K562 (cell line): ENCODE measurements at regions not wholly inside any gene's neighbourhood (a gene's known extent, or its start where the extent isn't known, plus 50 kb on each side); places are given as distances from the start of the nearest gene placed in this dataset.

Experiments
- ATAC-seq: fragments of 200-7000 bp; cut with Tn5 transposase; 3 replicates; pipeline ENCODE4 v1.9.1; 2020; ENCODE audit warnings: moderate library complexity
- BruUV-seq: library from RNA; stranded (reverse); fragments of 400-500 nt; replicated peaks from 2 replicates; lab custom pipeline; 2021; lab: Mats Ljungman, UMichigan
- CTCF ChIA-PET: fragments of 300-600 bp; formaldehyde crosslinking; extraction: SDS; loops from one replicate; lab custom pipeline; 2021; ENCODE audit warnings: low intra/inter-chr PET ratio; lab: Yijun Ruan, JAX
- POLR2A ChIA-PET: fragments of 300-600, 350-650 bp; sonication (Branson Sonifier 250); formaldehyde crosslinking; extraction: SDS; loops from one replicate; lab custom pipeline; 2021; ENCODE audit warnings: antibody characterized with exemption, inconsistent platforms; lab: Yijun Ruan, JAX
- DNase-seq, 4 experiments: peaks; one replicate each; pipeline versions ENCODE4 v3.0.0 to v3.0.0-alpha.2; 2011 to 2018; ENCODE audit warnings: low spot score in 3 of 4, mixed read lengths in 3 of 4; ENCODE audit errors: extremely low read depth in 1 of 4
- FAIRE-seq: peaks from 2 replicates; lab custom pipeline; 2011; peaks lifted over from hg19 to GRCh38; lab: Jason Lieb, UNC
- H2AFZ ChIP-seq: 2 replicates; pipeline ENCODE4 v1.6.0; 2011; ENCODE audit warnings: low read depth, low read length, control low read depth, inconsistent platforms
- H3K27ac ChIP-seq: fragments of 200-600 bp; 3 replicates; pipeline ENCODE4 v1.8.0; 2011; ENCODE audit warnings: low read depth, mild to moderate bottlenecking, control low read depth, inconsistent platforms, low read length, moderate library complexity, mixed read lengths; ENCODE audit errors: extremely low read depth
- H3K27me3 ChIP-seq, 2 experiments: fragments of 300-600 bp in 1 of 2; 2 replicates in 1 of 2; 3 replicates in 1 of 2; pipeline versions ENCODE4 v1.6.0 to v1.8.0; 2011; ENCODE audit warnings: inconsistent platforms in 2 of 2, low read length in 2 of 2, mild to moderate bottlenecking in 1 of 2, mixed read lengths in 1 of 2, moderate library complexity in 1 of 2; ENCODE audit not compliant: control insufficient read depth in 2 of 2, insufficient read depth in 2 of 2
- H3K36me3 ChIP-seq: fragments of 300-600 bp; 3 replicates; pipeline ENCODE4 v1.8.0; 2011; ENCODE audit warnings: mild to moderate bottlenecking, low read length, inconsistent platforms; ENCODE audit not compliant: control insufficient read depth, insufficient read depth
- H3K4me1 ChIP-seq, 2 experiments: fragments of 200-600 bp in 1 of 2; replicated peaks in 1 of 2; 2 replicates in 1 of 2; 3 replicates in 1 of 2; pipeline versions ENCODE4 v1.5.1 to v1.8.0; 2011; ENCODE audit warnings: inconsistent platforms in 2 of 2, low read length in 2 of 2, mild to moderate bottlenecking in 1 of 2, mixed read lengths in 1 of 2, moderate library complexity in 1 of 2; ENCODE audit not compliant: control insufficient read depth in 2 of 2, insufficient read depth in 2 of 2
- H3K4me2 ChIP-seq: 2 replicates; pipeline ENCODE4 v1.6.1; 2011; ENCODE audit warnings: low read length, control low read depth, inconsistent platforms, mixed read lengths; ENCODE audit not compliant: insufficient read depth
- H3K4me3 ChIP-seq: fragments of 200-600 bp; sonication (generic), shearing (Covaris generic); 2 replicates; pipeline ENCODE4 v1.5.1; 2016; ENCODE audit warnings: control low read depth, inconsistent platforms
- H3K79me2 ChIP-seq: fragments of 200-600 bp; 3 replicates; pipeline ENCODE4 v1.8.0; 2011; ENCODE audit warnings: low read length, inconsistent platforms; ENCODE audit not compliant: control insufficient read depth, insufficient read depth
- H3K9ac ChIP-seq, 2 experiments: 2 replicates each; pipeline versions ENCODE4 v1.6.0 to v1.6.1; 2011; ENCODE audit warnings: low read depth in 2 of 2, low read length in 2 of 2, control low read depth in 1 of 2, inconsistent platforms in 1 of 2, mild to moderate bottlenecking in 1 of 2, mixed read lengths in 1 of 2; ENCODE audit not compliant: insufficient read depth in 1 of 2
- H3K9me1 ChIP-seq: one replicate; pipeline ENCODE4 v1.6.0; 2011; ENCODE audit warnings: inconsistent platforms, mild to moderate bottlenecking, low read length, moderate library complexity; ENCODE audit not compliant: control insufficient read depth, insufficient read depth
- H3K9me3 ChIP-seq: replicated peaks from 2 replicates; pipeline ENCODE4 v1.5.1; 2011; ENCODE audit warnings: low read depth, low read length, inconsistent platforms; ENCODE audit not compliant: control insufficient read depth, insufficient read depth
- H4K20me1 ChIP-seq: replicated peaks from 2 replicates; pipeline ENCODE4 v1.6.1; 2011; ENCODE audit warnings: low read length, inconsistent platforms, mixed read lengths; ENCODE audit not compliant: control insufficient read depth, insufficient read depth
- CEBPB ChIP-seq: fragments of 450-650 bp; IDR thresholded peaks from 2 replicates; pipeline ENCODE4 v1.6.1; 2016; ENCODE audit warnings: missing genetic modification characterization, missing compliant biosample characterization
- ELF1 ChIP-seq: fragments of 200-800 bp; sonication (Bioruptor generic); IDR thresholded peaks from 2 replicates; pipeline ENCODE4 v1.6.1; 2016; ENCODE audit warnings: missing genetic modification characterization, missing compliant biosample characterization
- ETV5 ChIP-seq: sonication (generic); formaldehyde crosslinking; IDR thresholded peaks from 2 replicates; pipeline ENCODE4 v1.4.0; 2020; ENCODE audit warnings: low read depth, mild to moderate bottlenecking, missing genetic modification reagents
- GATAD2B ChIP-seq: fragments of 450-650 bp; IDR thresholded peaks from 2 replicates; pipeline ENCODE4 v1.6.1; 2017; ENCODE audit warnings: mild to moderate bottlenecking, borderline replicate concordance
- NRF1 ChIP-seq, 2 experiments: fragments of 450-650 bp; IDR thresholded peaks in 1 of 2; conservative IDR thresholded peaks in 1 of 2; 2 replicates each; pipeline ENCODE4 v1.6.1; 2014; ENCODE audit warnings: mild to moderate bottlenecking in 2 of 2
- RBM17 ChIP-seq: fragments of 200-400 bp; formaldehyde crosslinking; IDR thresholded peaks from 2 replicates; pipeline ENCODE4 v1.6.1; 2017; ENCODE audit warnings: low read depth, mild to moderate bottlenecking, low read length, borderline replicate concordance
- SNIP1 ChIP-seq: fragments of 450-650 bp; IDR thresholded peaks from 2 replicates; pipeline ENCODE4 v1.7.1; 2017; ENCODE audit warnings: low read depth, mild to moderate bottlenecking
- SUPT5H ChIP-seq: fragments of 450-650 bp; IDR thresholded peaks from 2 replicates; pipeline ENCODE4 v1.6.1; 2016
- ZC3H4 ChIP-seq: sonication (generic); formaldehyde crosslinking; IDR thresholded peaks from 2 replicates; pipeline ENCODE4 v1.9.0; 2021; ENCODE audit warnings: missing genetic modification reagents, borderline replicate concordance
- ZNF143 ChIP-seq: sonication (generic); formaldehyde crosslinking; IDR thresholded peaks from 2 replicates; pipeline ENCODE4 v1.9.0; 2022; ENCODE audit warnings: mild to moderate bottlenecking, missing genetic modification reagents
- ZNF174 ChIP-seq: fragments of 250-450 bp; sonication (Bioruptor Pico); IDR thresholded peaks from 2 replicates; pipeline ENCODE4 v1.4.0; 2020; ENCODE audit warnings: mild to moderate bottlenecking
- ZNF311 ChIP-seq: fragments of 250-450 bp; sonication (Bioruptor Pico); IDR thresholded peaks from 2 replicates; pipeline ENCODE4 v1.4.0; 2020; ENCODE audit warnings: mild to moderate bottlenecking, moderate library complexity
- whole genome bisulfite sequencing: fragments of 100-300 bp; shearing (Covaris generic); methylation state at CpG from one replicate; pipeline ENCODE4 v1.1.6; 2016; ENCODE audit warnings: low coverage, mixed read lengths; ENCODE audit not compliant: insufficient coverage; ENCODE audit errors: missing lambda C conversion rate; 5-methylcytosine and 5-hydroxymethylcytosine counted together
- in situ Hi-C: fragments of 300-500 bp; cut with MboI; formaldehyde crosslinking; loops from 4 replicates; pipeline ENCODE4 v1.15.0; 2018; ENCODE audit warnings: inconsistent platforms, mixed read lengths
- intact Hi-C: fragments of 100-400 bp; cut with micrococcal nuclease; formaldehyde crosslinking; loops from 2 replicates; pipeline ENCODE4 v1.14.2; 2022
- TF ChIP-seq, protein P1 (sequence below): IDR thresholded peaks from 2 replicates; pipeline ENCODE4 v1.6.1; 2011; ENCODE audit not compliant: insufficient read length; ENCODE audit errors: extremely low read depth

DNA sequence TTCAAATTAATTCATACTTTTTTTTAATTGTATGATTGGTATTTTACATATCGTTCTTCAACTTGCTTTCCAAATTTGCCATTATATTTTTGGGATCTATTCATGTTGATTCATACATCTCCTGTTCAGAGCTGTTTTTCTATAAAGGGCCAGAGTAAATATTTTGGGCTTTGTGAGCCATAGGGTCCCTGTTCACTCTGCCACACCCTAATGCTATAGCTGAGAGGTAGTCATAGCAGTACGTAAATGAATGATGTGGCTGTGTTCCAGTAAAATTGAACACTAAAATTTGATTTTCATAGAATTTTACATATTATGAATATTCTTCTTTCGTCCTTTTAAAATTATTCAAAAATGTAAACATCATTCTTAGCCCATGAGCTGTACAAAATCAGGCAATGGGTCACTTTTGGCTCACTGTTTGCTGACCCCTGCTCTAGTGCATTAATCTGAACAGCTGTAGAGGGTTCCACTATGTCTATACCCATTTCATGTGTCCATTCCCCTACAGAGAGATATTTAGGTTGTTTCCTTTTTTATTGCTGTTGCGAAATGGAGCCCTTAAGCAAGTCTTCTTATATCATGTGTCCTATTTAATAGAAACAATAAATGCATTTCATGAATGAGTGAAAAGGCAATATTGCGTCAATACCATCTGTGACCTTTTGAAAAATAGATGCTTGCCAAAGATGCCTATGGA lies 136.4 kb upstream of the SALL4 start:
- H3K4me3 ChIP-seq: no peak overlapping the region
- no peak overlapping the region for H3K4me2 ChIP-seq
- no peaks in the 10 kb centered on the region for H3K79me2 ChIP-seq
- H2AFZ ChIP-seq: no peak overlapping the region
- no peak for FAIRE-seq
- intact Hi-C loops: no loop called here
- ChIA-PET POLR2A (no interaction called here), CTCF (no interaction called here)
- H3K9me1 ChIP-seq: no peaks in the 10 kb centered on the region
- TF ChIP-seq ETV5 (no peak), ELF1 (tag) (no peak), CEBPB (tag) (no peak), ZNF174 (CRISPR knock-in tag) (no peak), NRF1 (conservative IDR thresholded peaks at IDR 0.05 in 1 of 2, IDR thresholded peaks at IDR 0.05 in 1 of 2) (no peak), ZC3H4 (CRISPR knock-in tag) (no peak), ZNF311 (CRISPR knock-in tag) (no peak), SUPT5H (no peak), SNIP1 (no peak), RBM17 (no peak), ZNF143 (CRISPR knock-in tag) (no peak), GATAD2B (no peak)
- TF ChIP-seq, protein P1, sequence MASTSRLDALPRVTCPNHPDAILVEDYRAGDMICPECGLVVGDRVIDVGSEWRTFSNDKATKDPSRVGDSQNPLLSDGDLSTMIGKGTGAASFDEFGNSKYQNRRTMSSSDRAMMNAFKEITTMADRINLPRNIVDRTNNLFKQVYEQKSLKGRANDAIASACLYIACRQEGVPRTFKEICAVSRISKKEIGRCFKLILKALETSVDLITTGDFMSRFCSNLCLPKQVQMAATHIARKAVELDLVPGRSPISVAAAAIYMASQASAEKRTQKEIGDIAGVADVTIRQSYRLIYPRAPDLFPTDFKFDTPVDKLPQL: no peak
- no peaks in the 10 kb centered on the region for H3K36me3 ChIP-seq
- H4K20me1 ChIP-seq: no peaks in the 10 kb centered on the region
- 1% methylated on average over 5 of the region's 5 CpGs for WGBS
- DNase-seq: no peak
- H3K4me1 ChIP-seq: no peaks in the 10 kb centered on the region
- ATAC-seq: no peak
- no TSS peak for BruUV-seq
- in situ Hi-C loops: no loop called here
- no peak overlapping the region for H3K9ac ChIP-seq
- no peaks in the 10 kb centered on the region for H3K9me3 ChIP-seq
- H3K27ac ChIP-seq: no peak overlapping the region
- peaks cover 19 to 37% of the 10 kb centered on the region in 2 experiments for H3K27me3 ChIP-seq
